22Rv1 (cell line): ENCODE measurements at regions not wholly inside any gene's neighbourhood (a gene's known extent, or its start where the extent isn't known, plus 50 kb on each side); places are given as distances from the start of the nearest gene placed in this dataset.

Source experiments
- H3K27ac ChIP-seq: fragments of 450-650 bp; 2 replicates; pipeline ENCODE4 v1.5.1; 2017
- CTCF ChIP-seq: fragments of 450-650 bp; IDR thresholded peaks from 2 replicates; pipeline ENCODE4 v1.5.1; 2017; ENCODE audit warnings: mild to moderate bottlenecking
- ZFX ChIP-seq: fragments of 450-650 bp; IDR thresholded peaks from 2 replicates; pipeline ENCODE4 v1.6.1; 2017; ENCODE audit warnings: antibody characterized with exemption, borderline replicate concordance

- TF ChIP-seq CTCF (no peak), ZFX (no peak)
- no peak overlapping the region for H3K27ac ChIP-seq
Measured at GRCh38 chr3:55185380-55185779, 257.5 kb upstream of the LRTM1 start.

- no peak overlapping the region for H3K27ac ChIP-seq
- TF ChIP-seq ZFX (no peak), CTCF (no peak)
Measured at GRCh38 chr3:55183201-55183600, 255.3 kb upstream of the LRTM1 start.

- TF ChIP-seq ZFX (no peak), CTCF (peak; percentile 86)
Measured at GRCh38 chr3:55180936-55181535, 253.2 kb upstream of the LRTM1 start.

GRCh38 chr3:55180161-55180560 lies 252.3 kb upstream of the LRTM1 start:
- TF ChIP-seq ZFX, result no peak
- no peak for TF ChIP-seq CTCF
- no peak overlapping the region for H3K27ac ChIP-seq

More at GRCh38 chr3:55180936-55181535, 253.2 kb upstream of the LRTM1 start:
- H3K27ac ChIP-seq, result no peak overlapping the region

- H3K27ac ChIP-seq, result no peak overlapping the region
- TF ChIP-seq CTCF (no peak), ZFX (no peak)
Measured at GRCh38 chr3:55178336-55178735, 250.5 kb upstream of the LRTM1 start.

GRCh38 chr3:55177749-55178148 lies 249.9 kb upstream of the LRTM1 start:
- no peak overlapping the region for H3K27ac ChIP-seq
- no peak for TF ChIP-seq CTCF
- no peak for TF ChIP-seq ZFX

GRCh38 chr3:55175423-55175822 lies 247.6 kb upstream of the LRTM1 start:
- no peak overlapping the region for H3K27ac ChIP-seq
- TF ChIP-seq ZFX (no peak), CTCF (no peak)
